Eye (tissue), 1 donor: ENCODE measurements at regions not wholly inside any gene's neighbourhood (a gene's known extent, or its start where the extent isn't known, plus 50 kb on each side); places are given as distances from the start of the nearest gene placed in this dataset.
"Not testable (repeated sequence)": the region's sequence is repeated elsewhere in the genome, so short reads cannot be mapped to it uniquely, and the experiment has no call there.

ENCODE experiments used
- DNase-seq: peaks from one replicate; pipeline ENCODE4 v3.0.0-alpha.2; 2015

DNA sequence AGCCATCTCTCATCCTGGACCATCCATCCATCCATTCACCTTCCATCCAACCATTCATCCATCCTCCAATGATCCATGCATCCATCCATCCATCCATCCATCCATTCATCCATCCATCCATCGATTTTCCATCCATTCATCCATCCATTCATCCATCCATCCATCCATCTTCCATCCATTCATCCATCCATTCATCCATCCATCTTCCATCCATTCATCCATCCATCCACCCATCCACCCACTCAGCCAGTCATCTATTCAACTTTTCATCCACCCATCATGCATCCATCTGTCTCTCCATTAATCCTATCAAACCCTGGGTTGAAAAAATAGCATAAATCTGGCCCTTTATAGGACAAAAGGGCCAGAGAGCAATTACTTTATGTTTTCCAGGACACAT lies 158.3 kb upstream of the WSCD1 start:
- DNase-seq = no peak

GRCh38 chr17:5913032-5913531 lies 157.1 kb upstream of the WSCD1 start:
- peak; percentile 27 for DNase-seq

- DNase-seq = no peak
Observed at GRCh38 chr17:5913641-5914040, 156.5 kb upstream of the WSCD1 start.

DNA sequence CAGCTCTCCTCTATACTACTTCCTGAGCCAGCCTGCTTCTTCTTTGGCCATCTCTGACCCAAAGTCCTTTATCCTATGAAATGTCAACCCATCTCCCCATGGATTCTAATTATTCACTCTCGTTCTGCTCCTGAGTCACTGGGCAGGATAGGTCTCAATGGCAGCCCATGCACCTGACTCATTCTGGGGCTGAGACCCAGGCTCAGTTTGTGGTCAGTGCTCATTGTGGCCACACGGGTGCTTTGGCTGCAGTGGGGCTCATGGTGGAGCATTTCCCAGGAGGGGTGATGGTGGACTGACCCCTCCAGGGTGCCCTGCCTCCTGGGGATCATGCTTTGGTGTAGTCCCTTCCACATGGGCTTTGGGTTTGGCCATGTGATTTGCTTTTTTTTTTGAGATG lies 154.8 kb upstream of the WSCD1 start:
- no peak for DNase-seq

- no peak for DNase-seq
Observed at GRCh38 chr17:5919089-5919488, 151.1 kb upstream of the WSCD1 start.

DNA sequence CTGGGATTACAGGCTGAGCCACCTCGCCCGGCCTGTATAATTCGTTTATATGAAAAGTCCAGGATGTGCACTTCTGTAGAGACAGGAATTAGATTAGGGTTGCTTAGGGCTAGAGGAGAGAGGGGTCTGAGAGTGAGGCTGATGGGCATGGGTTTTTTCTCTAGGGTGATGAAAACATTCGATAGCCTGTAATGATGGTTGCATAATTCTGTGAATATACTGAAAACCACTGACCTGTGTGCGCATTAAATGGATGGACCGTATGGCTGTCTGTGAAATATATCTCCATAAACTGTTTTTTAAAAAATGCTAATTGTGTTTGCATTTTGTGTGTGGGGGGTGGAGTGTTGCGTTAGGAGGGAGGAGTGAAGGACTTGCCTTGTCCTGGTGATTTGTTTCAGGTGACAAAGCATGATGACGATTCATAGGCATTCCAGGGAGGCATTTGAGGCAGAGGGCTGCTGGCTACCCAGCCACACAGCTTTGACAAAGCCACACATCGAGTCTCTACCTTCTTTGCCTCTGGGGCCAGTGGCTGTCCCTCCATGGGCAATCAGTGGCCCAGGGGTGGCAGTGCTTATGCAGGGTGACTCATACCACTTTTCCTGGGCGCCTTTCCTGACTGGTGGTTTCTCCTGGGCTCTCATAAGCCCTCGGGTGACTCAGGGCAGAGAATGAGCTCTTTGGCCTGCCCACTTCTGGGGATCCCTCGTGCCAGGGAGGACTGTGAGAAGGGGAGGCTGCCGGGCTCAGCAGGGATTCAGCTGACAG lies 148.5 kb upstream of the WSCD1 start:
- no peak for DNase-seq

DNA sequence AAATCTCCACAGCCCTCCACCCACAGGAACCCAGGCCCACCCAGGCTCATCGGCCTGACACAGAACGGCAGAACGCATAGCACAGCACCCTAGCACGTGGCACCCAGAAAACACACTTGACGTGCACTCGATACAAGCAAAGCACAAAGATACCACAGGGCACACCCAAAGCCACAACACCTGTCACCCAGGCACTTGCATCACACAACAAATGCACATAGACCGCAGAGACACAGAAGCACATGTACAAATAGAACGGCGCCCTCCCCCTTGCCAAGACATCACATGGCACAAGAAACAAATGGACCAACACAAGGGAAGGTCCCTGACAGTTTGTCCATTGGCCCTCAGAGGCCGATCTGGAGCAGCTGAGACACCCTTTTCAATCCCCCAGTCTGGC lies 147.7 kb upstream of the WSCD1 start:
- DNase-seq = no peak

DNA sequence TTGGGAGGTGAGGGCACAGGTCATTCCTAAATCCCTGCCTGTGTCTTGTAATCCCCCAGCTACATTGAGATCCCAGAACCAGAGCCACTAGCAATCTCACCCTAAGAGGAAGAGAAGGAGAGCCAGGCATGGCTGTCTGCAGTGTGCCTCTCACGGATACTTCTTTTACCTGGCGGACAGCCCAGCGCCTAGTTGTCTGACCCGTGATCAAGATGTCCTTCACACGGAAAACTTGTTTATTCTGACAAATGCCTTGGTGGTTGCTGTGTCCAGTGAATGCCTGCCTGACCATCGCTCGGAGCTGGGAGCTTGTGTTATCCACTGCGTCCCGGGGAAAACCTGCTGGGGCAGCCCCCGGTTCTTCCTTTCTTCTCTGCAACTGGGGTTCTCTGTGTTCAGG lies 140.5 kb upstream of the WSCD1 start:
- DNase-seq = no peak

DNA sequence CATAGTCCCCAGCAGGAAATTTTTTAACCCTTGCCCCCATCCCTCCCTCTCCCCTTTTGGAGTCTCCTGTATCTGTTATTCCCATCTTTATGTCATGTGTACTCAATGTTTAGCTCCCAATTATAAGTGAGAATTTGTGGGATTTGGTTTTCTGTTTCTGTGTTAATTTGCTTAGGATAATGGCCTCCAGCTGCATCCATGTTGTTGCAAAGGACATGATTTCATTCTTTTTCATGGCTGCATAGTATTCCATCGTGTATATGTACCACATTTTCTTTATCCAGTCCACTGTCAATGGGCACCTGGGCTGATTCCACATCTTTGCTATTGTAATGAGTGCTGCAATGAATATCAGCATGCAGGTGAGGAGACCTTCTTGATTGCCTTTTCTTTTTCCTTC lies 139.6 kb upstream of the WSCD1 start:
- DNase-seq = not testable (repeated sequence)

DNA sequence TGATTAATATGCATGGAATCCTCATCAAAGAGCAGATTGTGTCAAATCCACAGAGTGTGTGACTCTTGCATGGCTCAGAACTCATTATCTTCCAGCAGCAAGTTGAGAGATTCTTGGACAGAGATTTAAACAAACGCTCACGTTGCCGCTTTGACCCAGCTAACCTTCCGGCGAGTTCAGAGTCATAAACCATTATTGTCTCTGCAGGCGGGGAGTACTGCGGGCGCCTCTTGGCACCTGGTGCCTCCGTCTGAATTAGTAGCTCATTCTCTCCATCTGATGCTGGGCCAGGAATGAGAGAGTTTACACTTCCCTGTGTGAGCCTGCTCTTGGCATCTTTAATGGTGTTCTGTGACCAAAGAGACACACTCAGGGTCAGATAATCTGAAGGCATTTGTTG lies 138.6 kb upstream of the WSCD1 start:
- DNase-seq = peak; percentile 45

DNA sequence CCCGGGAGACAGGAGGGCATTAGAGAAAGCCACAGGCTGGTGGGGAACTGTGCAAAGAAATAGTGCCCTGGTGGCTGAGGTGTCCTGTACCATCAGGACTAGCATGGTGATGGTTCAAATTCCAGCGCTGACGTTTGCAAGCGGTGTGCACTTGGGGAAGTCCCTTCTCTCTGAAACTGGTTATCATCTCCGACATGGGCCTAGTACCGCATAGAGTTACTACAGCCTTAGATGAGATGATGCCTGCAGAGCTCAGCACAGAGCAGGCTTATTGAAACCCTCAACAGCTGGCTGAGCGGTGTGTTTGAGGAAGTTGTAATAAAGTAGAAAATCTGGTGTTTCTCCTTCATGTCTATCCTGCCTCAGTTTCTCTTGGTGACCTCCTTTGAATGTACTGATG lies 136.7 kb upstream of the WSCD1 start:
- no peak for DNase-seq

GRCh38 chr17:5941258-5941657 lies 128.9 kb upstream of the WSCD1 start:
- no peak for DNase-seq

GRCh38 chr17:5942687-5943086 lies 127.5 kb upstream of the WSCD1 start:
- no peak for DNase-seq

DNA sequence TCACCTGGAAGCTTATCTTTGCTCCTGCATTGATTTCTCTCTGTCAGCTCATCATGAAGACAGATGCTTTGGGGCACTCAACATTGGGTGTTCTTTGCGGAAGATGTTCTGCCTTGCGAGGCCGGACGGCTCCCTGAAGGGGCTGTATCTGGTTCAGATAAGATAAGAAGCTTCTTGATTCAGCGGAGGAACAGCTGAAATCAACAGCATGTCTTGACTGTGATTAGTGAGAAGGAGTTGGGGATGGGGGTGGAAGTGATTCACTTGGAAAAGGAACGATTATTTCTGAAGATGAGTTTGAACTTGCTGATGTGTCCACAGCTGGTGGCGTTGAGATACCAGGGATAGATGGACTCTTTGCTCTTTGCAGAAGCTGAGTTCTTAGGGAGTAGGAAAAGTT lies 126.9 kb upstream of the WSCD1 start:
- DNase-seq = no peak

GRCh38 chr17:5943982-5944381 lies 126.2 kb upstream of the WSCD1 start:
- DNase-seq = no peak

- no peak for DNase-seq
Observed at GRCh38 chr17:5947701-5948180, 122.4 kb upstream of the WSCD1 start.

- no peak for DNase-seq
Observed at GRCh38 chr17:5948811-5949210, 121.4 kb upstream of the WSCD1 start.

GRCh38 chr17:5950878-5951277 lies 119.3 kb upstream of the WSCD1 start:
- DNase-seq = peak; percentile 7

DNA sequence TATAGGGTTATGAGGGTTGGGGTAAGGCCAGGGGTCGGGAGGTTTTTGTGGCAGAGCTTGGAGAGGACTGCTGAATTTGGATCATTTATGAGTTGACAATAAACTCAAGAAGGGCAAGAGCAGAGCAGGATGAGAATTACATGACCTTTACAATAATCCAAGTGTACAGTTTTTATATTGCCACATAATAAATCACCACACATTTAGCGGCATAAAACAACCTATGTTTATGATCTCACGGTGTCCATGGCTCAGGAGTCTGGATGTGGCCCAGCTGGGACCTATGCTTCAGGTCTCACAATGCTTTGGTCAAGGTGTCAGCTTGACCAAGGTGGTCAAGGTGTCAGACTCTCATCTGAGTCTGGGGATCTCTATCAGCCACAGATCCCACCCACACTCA lies 118.3 kb upstream of the WSCD1 start:
- DNase-seq = no peak

- DNase-seq = no peak
Observed at GRCh38 chr17:5952518-5952917, 117.7 kb upstream of the WSCD1 start.

DNA sequence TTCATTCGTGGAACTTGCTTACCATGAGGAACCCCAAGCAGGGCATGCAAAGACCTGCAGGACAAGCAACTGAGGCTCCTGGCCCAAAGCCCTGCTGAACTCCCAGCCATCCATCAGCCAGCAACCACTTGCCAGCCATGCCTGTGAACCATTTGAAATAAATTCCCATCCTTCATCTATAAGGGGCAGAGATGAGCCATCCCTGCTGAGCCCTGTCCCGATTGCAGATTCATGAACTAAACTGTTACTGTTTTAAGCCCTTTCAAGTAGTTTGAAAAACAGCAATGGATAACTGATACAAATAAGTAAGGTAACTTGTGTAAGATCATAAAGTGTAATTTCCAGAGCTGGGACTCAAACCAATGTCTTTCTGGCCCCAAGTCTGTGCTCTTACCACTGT lies 114.4 kb upstream of the WSCD1 start:
- DNase-seq = no peak

GRCh38 chr17:5958850-5959249 lies 111.3 kb upstream of the WSCD1 start:
- no peak for DNase-seq

GRCh38 chr17:5962371-5962770 lies 107.8 kb upstream of the WSCD1 start:
- DNase-seq = no peak

DNA sequence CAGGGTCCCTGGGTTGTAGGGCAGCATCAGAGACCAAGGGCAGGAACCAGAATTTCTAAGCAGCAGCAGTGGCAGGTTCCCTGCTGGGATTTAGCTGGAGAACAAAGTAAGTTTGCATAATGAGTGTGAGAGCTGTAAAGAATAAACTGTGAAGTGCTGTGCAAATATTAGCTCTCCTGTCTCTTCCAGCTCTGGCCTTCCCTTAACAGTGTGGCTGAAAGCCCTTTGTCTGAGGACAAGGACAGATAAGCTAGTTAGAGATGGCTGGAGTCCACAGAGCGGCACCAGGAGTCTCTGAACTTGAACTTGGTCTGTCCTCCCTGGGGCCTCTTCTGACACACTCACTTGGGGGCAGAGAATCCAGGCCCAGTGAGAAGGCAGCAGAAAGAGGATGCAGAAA lies 98.2 kb upstream of the WSCD1 start:
- no peak for DNase-seq

DNA sequence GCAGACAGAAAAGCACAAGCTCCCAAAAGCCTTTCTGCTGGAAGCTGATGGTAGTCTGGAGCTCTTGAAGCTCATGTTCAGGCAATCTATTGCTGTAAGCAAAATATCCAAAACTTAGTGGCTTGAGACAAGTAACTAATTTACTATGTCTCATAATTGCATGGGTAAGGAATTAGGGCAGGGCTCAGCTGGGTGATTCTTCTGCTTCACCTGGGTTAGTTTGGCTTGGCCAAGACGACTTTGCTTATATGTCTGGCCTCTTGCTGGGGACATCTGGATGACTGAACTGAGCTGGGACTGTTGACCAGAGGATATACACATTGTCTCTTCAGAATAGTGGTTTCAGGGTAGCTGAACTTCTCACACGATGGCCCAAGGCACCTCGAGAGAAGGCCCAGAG lies 96.8 kb upstream of the WSCD1 start:
- DNase-seq = no peak
